Stomach smooth muscle (tissue), 2 donors: ENCODE measurements at regions not wholly inside any gene's neighbourhood (a gene's known extent, or its start where the extent isn't known, plus 50 kb on each side); places are given as distances from the start of the nearest gene placed in this dataset.
A peak's percentile ranks its signal among the peaks of the same experiment; 100 is the strongest.

Experiments used
- H3K27ac ChIP-seq: one replicate; pipeline ENCODE4 v1.7.0; 2013; ENCODE audit warnings: mild to moderate bottlenecking, low read length, inconsistent platforms
- H3K27me3 ChIP-seq, 2 donors: one replicate each; pipeline ENCODE4 v1.7.0; 2013; ENCODE audit warnings: low read length in 2 of 2; ENCODE audit not compliant: insufficient read depth in 2 of 2, control insufficient read depth in 1 of 2
- H3K36me3 ChIP-seq, 2 donors: one replicate each; pipeline ENCODE4 v1.7.0; 2013; ENCODE audit warnings: low read length in 2 of 2; ENCODE audit not compliant: control insufficient read depth in 2 of 2, insufficient read depth in 2 of 2
- H3K4me1 ChIP-seq: one replicate; pipeline ENCODE4 v1.7.0; 2013; ENCODE audit warnings: low read length; ENCODE audit not compliant: control insufficient read depth, insufficient read depth
- H3K4me3 ChIP-seq, 2 donors: one replicate each; pipeline ENCODE4 v1.7.0; 2013; ENCODE audit warnings: low read length in 2 of 2
- H3K9ac ChIP-seq, 2 donors: one replicate each; pipeline ENCODE4 v1.7.0; 2013; ENCODE audit warnings: low read length in 2 of 2, mild to moderate bottlenecking in 1 of 2
- H3K9me3 ChIP-seq, 2 donors: one replicate each; pipeline ENCODE4 v1.7.0; 2013; ENCODE audit warnings: low read length in 2 of 2; ENCODE audit not compliant: control insufficient read depth in 2 of 2
- donor health status: healthy.
- donor health status: Pancreatic carcinoma.

DNA sequence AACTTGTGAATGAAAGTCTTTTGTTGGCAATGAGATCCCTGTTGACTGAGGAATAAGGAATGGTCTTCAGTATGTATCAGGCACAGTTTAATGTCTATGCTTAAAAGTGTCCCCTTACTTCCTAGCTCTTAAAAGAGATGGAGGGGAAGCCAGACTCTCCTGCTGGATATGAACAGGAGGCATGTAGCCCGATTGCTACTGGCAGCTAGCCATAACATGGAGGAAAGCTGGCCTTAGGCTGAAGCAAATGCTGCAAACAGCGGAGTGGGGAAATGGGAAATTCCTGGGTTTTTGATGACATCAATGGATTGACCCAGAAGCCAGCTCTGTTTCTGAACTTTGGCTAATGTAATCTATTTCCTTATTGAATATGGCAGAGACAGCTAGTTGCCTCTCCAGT, 266.1 kb downstream of the SLC4A3 start:
- Histone ChIP-seq H3K27me3 (no peaks in the 10 kb centered on the region), H3K9me3 (no peaks in the 10 kb centered on the region), H3K4me3 (no peak overlapping the region), H3K27ac (no peak overlapping the region), H3K4me1 (no peaks in the 10 kb centered on the region), H3K9ac (no peak overlapping the region), H3K36me3 (no peaks in the 10 kb centered on the region)

DNA sequence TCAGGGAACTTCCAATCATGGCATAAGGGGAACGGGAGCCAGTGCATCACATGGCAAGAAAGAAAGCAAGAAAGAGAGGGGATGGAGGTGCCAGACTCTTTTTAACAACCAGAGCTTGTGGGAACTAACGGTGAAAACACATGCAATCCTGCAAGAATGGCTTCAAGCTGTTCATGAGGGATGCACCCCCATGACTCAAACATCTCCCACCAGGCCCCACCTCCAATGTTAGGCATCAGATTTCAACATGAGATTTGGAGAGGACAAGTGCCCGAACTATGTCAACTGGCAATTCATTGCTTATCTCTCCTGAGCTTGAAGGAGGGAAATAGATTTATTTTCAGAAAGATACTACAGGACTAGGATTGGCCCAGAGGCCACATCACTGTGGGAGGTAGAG, 270.0 kb downstream of the SLC4A3 start:
- Histone ChIP-seq H3K27ac (no peak overlapping the region), H3K27me3 (no peaks in the 10 kb centered on the region), H3K4me1 (no peaks in the 10 kb centered on the region), H3K36me3 (no peaks in the 10 kb centered on the region), H3K4me3 (no peak overlapping the region), H3K9ac (no peak overlapping the region), H3K9me3 (no peaks in the 10 kb centered on the region)

GRCh38 chr2:219901155-219901554, 273.7 kb downstream of the SLC4A3 start:
- no peak overlapping the region for H3K4me3 ChIP-seq

GRCh38 chr2:219902891-219903552, 275.6 kb downstream of the SLC4A3 start:
- Histone ChIP-seq H3K27me3 (no peaks in the 10 kb centered on the region), H3K27ac (no peak overlapping the region), H3K9ac (no peak overlapping the region), H3K9me3 (peaks cover 0 to 2% of the 10 kb centered on the region in 2 donors), H3K4me1 (no peaks in the 10 kb centered on the region), H3K4me3 (no peak overlapping the region), H3K36me3 (no peaks in the 10 kb centered on the region)

More at GRCh38 chr2:219901155-219901554, 273.7 kb downstream of the SLC4A3 start:
- H3K27me3 ChIP-seq, result no peaks in the 10 kb centered on the region
- H3K4me1 ChIP-seq, result no peaks in the 10 kb centered on the region
- H3K9ac ChIP-seq, result no peak overlapping the region
- peaks cover 0 to 2% of the 10 kb centered on the region in 2 donors for H3K9me3 ChIP-seq
- H3K27ac ChIP-seq, result no peak overlapping the region
- H3K36me3 ChIP-seq, result no peaks in the 10 kb centered on the region

DNA sequence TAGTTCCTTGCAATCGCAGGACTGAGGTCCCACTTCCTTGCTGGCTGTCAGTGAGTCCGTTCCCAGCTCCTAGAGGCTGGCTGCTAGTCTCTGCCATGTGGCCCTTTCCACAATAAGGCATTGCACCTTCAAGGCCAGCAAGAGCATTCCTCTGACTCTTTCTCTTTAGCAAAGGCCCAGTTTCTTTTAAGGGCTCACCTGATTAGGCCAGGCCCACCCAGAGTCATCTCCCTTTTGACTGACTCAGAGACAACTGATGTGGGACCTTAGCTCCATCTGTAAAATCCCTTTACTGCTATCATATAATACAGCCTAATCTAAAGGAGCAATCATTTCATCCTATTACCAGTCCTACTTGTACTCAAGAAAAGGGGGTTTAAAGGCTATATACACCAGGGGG, 278.2 kb downstream of the SLC4A3 start:
- H3K36me3 ChIP-seq, result no peaks in the 10 kb centered on the region

GRCh38 chr2:219906114-219907010, 278.9 kb downstream of the SLC4A3 start:
- Histone ChIP-seq H3K27me3 (no peaks in the 10 kb centered on the region), H3K9me3 (peaks cover 0 to 2% of the 10 kb centered on the region in 2 donors), H3K9ac (no peak overlapping the region)

More for the DNA sequence above, 278.2 kb downstream of the SLC4A3 start:
- Histone ChIP-seq H3K27me3 (no peaks in the 10 kb centered on the region), H3K27ac (no peak overlapping the region), H3K9ac (no peak overlapping the region), H3K4me1 (no peaks in the 10 kb centered on the region), H3K9me3 (peaks cover 0 to 2% of the 10 kb centered on the region in 2 donors), H3K4me3 (no peak overlapping the region)

DNA sequence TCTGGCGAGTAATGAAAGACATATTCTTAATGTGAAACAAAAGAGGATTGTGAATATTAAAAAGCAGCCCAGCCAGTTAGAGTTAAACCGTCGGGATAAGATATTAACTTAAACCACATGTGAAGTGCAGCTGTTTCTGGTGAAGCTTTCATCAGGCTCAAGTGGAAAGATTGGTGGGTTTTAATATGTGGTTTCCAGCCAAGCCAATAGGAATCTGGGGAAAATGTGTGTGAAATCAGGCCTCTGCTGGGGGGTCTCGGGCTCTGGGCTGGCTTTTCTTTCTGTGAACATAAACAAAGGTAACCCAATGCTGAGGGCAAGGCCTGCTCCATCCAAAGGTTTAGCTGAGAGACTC, 279.6 kb downstream of the SLC4A3 start:
- Histone ChIP-seq H3K9me3 (peaks cover 0 to 2% of the 10 kb centered on the region in 2 donors), H3K4me3 (no peak overlapping the region), H3K4me1 (no peaks in the 10 kb centered on the region), H3K9ac (no peak overlapping the region), H3K27me3 (no peaks in the 10 kb centered on the region), H3K36me3 (no peaks in the 10 kb centered on the region), H3K27ac (no peak overlapping the region)

More at GRCh38 chr2:219906114-219907010, 278.9 kb downstream of the SLC4A3 start:
- Histone ChIP-seq H3K4me1 (no peaks in the 10 kb centered on the region), H3K27ac (no peak overlapping the region), H3K4me3 (no peak overlapping the region), H3K36me3 (no peaks in the 10 kb centered on the region)

DNA sequence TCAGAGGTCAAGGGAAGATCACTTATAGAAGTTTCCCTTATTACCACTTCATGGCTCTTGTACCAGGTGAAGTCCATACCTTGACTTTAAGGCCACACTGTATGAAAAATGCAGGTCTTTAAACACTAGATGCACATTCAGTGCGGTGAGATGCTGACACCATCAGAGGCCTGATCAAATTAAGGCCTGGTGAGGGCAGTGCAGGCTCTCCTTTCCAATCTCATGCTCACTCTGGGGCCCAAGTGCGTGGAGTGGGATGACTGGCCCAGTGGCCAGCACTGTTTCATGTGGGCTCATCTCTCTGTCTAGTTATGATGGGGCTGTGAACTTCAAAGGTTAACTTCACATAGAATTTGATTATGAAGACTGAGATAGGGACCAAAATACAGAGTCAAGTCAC, 281.1 kb downstream of the SLC4A3 start:
- no peaks in the 10 kb centered on the region for H3K27me3 ChIP-seq
- no peak overlapping the region for H3K4me3 ChIP-seq
- H3K9me3 ChIP-seq, result peaks cover 0 to 2% of the 10 kb centered on the region in 2 donors
- peaks cover 6% of the 10 kb centered on the region for H3K4me1 ChIP-seq
- H3K27ac ChIP-seq, result no peak overlapping the region
- no peak overlapping the region for H3K9ac ChIP-seq
- no peaks in the 10 kb centered on the region for H3K36me3 ChIP-seq

GRCh38 chr2:219911541-219911940, 284.1 kb downstream of the SLC4A3 start:
- no peak overlapping the region for H3K27ac ChIP-seq
- no peaks in the 10 kb centered on the region for H3K9me3 ChIP-seq

DNA sequence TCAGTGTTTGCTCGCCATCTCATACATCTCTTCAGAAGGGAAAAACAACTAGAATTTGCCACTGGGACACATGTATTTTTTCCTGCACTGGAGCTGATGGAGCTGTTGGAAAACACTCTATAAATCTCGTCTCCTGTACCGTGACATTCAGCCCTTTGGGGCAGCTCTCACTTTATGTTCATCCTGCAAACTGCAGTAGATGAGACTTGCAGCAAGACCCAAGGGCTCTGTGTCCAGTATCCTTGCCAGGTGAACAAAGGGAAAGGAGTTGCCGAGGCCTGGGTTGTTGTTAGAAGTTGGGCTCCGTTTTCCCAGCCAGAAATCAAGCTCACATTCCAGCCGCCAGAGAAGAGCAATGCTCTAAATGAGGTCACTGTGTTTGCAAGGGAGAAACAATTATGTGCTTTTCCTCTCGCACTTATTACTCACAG, 285.1 kb downstream of the SLC4A3 start:
- Histone ChIP-seq H3K4me1 (peaks cover 6% of the 10 kb centered on the region), H3K4me3 (peak overlapping the region; percentile 22 to 32), H3K9ac (no peak overlapping the region), H3K27me3 (no peaks in the 10 kb centered on the region), H3K27ac (no peak overlapping the region), H3K36me3 (no peaks in the 10 kb centered on the region), H3K9me3 (no peaks in the 10 kb centered on the region)

More at GRCh38 chr2:219911541-219911940, 284.1 kb downstream of the SLC4A3 start:
- Histone ChIP-seq H3K4me1 (peaks cover 6% of the 10 kb centered on the region), H3K27me3 (no peaks in the 10 kb centered on the region), H3K9ac (no peak overlapping the region), H3K36me3 (no peaks in the 10 kb centered on the region), H3K4me3 (no peak overlapping the region)

GRCh38 chr2:219914577-219914976, 287.1 kb downstream of the SLC4A3 start:
- Histone ChIP-seq H3K27me3 (no peaks in the 10 kb centered on the region), H3K4me3 (no peak overlapping the region), H3K27ac (no peak overlapping the region), H3K4me1 (peaks cover 6% of the 10 kb centered on the region), H3K9me3 (no peaks in the 10 kb centered on the region), H3K36me3 (no peaks in the 10 kb centered on the region), H3K9ac (no peak overlapping the region)
